GM19351 (cell line): ENCODE measurements at regions not wholly inside any gene's neighbourhood (a gene's known extent, or its start where the extent isn't known, plus 50 kb on each side); places are given as distances from the start of the nearest gene placed in this dataset.

Experiments used
- ATAC-seq: cut with Tn5 transposase; IDR thresholded peaks from one replicate; pipeline ENCODE4 v1.9.1; 2021; ENCODE audit warnings: mild to moderate bottlenecking, moderate library complexity; ENCODE audit not compliant: unreplicated experiment

GRCh38 chr13:38518328-38518727, 168.5 kb upstream of the FREM2 start:
- no peak for ATAC-seq

DNA sequence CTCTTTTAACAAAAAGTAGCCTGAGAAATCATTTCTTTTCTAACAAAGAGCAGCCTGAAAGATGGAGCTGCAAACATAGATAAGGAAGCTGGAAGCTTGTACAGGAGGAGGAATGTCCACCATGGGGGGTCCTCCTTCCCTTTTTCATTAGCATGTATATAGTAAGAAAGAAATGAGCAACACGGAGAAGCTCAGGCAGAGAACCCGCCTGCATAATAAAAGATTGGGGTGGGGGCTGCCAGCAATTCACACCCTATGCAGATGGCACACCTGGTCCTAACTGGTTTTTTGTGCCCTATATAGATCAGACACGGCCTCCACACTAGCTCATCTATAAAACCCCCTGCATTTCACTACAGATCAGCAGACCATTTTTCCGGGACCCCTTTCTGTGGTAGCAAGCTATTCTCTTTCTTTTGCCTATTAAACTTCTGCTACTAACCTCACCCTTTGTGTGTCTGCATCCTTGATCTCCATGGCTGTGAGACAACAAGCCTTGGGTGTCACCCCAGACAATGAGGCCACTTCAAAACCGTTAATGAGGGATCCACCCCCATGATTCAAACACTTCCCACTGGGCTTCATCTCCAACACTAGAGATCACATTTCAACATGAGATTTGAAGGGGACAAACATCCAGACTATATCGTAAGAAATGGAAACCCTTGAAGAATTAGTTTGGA, 167.5 kb upstream of the FREM2 start:
- ATAC-seq, result no peak

- no peak for ATAC-seq
These were observed 166.8 kb upstream of the FREM2 start for GRCh38 chr13:38520041-38520440.

- ATAC-seq, result no peak
These were observed 159.7 kb upstream of the FREM2 start for GRCh38 chr13:38527140-38527539.

DNA sequence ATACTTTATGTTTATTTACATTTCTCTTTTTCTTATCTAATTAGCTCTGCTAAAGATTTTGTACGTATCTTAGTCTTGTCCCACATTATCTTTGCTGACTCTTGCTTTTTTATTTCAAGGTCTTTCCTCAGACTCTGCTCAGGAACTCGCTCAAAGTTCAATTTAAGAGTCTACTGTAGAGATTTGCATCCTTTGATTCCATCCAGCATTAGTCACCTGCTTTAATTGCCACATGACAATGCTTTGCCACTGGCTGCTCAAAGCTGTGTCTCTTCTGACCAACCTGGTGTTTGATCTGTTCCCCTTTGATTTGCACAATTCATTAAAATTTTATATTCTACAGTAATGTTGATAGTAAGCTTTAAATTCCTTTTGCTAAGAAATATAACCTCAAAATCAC, 157.9 kb upstream of the FREM2 start:
- ATAC-seq, result no peak

DNA sequence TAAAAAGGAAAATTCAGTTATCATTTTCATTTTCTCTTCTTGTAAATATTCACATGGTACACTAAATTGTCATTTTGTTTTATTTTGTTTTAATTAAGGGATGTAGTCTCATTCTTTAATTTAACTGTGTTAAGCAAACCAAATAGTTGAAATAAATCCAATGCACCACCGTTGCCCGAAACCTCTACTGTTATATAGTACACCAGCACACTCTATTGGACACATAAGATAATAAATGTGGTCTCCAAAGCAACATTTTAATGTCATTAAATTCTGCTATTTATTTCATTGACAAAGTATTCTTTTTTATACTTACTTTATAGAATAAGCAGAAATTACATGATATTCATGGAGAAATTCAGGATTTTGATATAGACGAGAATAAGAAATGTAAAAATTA, 156.4 kb upstream of the FREM2 start:
- no peak for ATAC-seq

DNA sequence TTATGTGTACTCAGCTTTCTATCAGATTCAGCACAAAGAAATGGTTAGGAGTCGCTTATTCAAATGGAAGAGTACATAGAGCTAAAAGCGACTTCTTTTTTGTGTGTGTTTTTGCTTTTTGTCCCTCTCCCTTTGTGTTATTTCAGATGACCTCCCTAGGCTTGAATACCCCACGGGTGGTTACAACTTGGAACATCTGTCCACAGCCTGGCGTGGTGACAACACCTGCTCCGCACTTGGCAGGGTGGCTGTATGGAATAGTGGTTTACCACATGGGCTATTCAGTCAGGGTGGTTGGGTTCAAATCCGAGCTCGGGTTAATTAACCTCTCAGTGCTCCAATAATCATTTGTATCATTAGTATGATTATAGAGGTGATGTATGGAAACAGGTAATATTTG, 151.6 kb upstream of the FREM2 start:
- no peak for ATAC-seq

DNA sequence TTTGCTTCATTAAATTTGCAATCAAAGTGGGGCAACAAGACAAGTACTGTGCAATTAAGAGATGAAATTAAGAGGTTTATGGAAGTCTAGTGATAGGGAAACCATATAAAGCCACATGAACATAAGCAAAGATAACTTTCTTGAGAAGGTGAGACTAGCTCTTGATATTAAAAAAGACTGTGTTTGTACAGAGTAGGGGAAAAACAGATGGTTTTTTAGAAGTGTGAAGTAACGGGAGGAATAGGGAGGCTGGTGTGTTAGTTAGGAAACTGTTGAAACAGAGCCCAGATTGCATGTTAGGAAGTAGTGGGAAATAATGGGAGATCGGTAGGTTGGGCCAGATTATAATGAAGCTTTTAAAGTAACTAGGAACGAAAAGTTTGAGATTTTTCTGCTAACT, 149.8 kb upstream of the FREM2 start:
- no peak for ATAC-seq

DNA sequence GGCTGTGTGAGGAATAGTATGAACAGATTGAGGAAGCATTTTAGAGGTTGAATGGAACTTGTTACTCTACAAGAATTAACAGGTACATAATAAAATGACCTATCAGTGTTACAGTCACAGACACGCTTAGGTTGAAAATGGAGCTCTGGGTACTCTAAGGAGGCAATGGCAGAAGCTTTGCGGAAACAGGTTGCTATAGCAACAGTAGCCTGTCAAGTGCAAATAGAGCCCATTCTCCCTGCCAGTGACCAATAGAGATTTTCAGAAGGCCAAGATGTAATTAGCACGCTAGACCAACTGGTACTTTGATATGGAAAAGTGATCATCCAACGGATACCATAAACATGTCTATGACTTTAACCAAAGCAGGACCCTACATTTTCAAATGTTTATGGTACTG, 148.5 kb upstream of the FREM2 start:
- no peak for ATAC-seq

DNA sequence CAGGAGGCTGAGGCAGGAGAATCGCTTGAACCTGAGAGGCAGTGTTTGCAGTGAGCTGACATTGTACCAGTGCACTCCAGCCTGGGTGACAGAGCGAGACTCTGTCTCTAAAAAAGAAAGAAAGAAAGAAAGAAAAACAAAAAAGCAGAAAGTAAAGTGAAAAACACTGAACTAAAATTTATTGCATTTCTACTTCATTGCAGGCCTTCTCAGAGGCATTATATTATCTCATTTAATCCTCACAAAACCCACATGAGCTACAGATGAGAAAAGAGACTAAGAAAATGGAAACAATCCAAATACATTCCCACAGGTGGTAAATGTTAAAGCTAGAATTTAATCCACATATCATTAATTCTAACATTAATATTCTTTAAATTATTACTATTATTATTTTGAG, 147.2 kb upstream of the FREM2 start:
- no peak for ATAC-seq

DNA sequence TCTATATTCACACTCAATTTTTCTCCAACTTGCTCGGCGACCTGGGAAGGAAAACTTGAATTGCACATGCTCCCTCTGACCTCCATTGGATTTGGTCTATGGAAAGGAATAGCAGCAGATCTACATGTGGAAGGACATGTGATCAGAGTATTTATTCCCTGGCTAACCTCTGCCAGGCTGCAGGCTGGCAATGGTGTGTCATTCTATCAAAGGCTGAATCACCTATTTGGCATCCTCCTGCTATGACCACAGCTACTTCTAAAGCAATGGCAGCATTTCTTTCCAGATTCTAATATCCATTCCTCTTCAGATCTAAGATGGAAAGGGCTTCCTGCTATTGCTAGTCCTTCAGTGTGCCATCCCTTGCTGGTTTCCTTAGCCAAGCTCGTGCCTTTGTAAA, 144.3 kb upstream of the FREM2 start:
- no peak for ATAC-seq

GRCh38 chr13:38543561-38543960, 143.3 kb upstream of the FREM2 start:
- ATAC-seq, result no peak

GRCh38 chr13:38563739-38564138, 123.1 kb upstream of the FREM2 start:
- ATAC-seq, result no peak

- ATAC-seq, result no peak
These were observed 122.4 kb upstream of the FREM2 start for GRCh38 chr13:38564256-38565150.

DNA sequence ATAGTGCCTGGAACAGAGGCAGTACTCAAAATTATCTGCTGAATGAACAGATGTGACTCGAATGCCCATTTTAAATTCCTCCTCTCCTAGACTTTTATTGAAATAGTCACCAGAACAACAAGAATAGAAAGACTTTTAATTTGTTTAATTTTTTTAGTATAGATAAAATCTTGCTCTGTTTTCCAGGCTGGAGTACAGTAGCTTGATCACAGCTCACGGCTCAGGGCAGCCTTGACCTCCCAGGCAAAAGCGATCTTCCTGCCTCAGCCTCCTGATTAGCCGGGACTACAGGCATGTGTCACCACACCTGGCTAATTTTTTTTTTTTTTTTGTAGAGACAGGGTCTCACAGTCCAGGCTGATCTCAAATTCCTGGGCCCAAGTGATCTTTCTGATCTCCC, 120.9 kb upstream of the FREM2 start:
- no peak for ATAC-seq

GRCh38 chr13:38566519-38566918, 120.4 kb upstream of the FREM2 start:
- no peak for ATAC-seq

- ATAC-seq, result no peak
These were observed 116.2 kb upstream of the FREM2 start for GRCh38 chr13:38570706-38571105.

DNA sequence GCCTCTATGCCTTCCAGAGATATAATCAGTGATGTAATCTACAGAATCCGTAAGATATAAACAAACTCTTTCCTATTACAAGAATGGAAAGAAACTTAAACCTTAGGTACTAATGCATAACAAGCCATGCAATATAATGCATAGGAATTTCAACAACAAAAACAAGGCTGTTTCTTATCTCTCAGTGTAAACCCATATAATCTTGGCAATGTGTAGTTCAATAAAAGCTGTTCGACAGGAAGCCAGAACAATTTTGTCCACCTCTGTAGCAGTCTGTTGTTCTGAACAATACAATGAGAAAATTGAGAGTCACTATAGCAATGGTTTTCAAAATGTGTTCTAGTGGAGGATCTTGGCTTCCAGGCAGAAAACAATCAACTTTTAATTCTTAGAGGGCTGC, 111.5 kb upstream of the FREM2 start:
- no peak for ATAC-seq

DNA sequence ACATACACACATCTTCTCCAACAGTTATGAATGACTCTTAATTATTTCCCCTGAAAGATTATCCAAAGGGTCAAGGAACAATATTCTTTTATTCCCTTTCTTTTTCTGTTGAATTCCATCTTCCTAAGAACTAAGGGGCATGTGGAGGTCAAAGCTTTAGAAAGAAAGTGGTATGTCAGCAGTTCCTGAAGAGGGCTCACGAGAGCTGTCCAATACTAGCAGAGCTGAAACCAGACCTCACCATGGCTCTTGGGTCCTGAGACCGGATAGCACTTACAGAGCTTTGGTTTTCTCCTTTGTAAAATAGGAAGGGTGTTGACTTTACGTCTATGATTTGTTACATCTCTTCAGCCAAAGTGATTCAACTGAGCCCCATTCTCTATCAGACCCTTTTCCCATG, 109.8 kb upstream of the FREM2 start:
- ATAC-seq, result no peak

DNA sequence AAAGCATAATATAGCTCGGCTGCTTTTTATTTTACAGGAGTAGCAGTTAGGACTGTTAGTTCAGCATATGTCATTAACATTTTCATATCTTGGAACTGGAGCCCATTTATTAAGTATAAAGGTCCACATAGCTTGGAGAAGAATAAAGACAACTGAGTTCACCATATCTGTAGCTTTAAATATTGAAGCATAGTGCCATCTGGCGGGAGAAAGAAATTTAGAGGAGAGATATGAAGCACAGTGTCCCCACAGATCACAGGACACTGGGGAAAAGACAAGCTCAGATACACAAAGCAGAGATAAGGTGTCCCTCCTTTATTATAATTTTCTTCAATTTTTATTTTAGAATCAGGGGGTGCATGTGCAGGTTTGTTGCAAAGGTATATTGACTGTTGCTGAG, 104.7 kb upstream of the FREM2 start:
- ATAC-seq, result peak; percentile 83

DNA sequence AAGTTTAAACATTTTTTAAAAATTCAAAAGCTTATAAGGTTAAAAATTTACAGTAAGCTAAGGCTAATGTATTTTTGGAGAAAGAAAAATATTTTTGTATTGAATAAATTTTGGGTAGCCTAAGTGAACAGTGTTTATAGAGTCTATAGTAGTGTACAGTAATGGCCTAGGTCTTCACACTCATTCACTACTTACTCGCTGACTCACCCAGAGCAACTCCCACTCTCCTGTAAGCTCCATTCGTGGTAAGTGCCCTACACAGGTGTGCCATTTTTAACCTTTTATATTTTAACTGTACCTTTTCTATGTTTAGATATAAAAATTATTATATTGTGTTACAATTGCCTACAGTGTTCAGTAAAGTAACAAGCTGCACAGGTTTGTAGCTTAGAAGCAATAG, 96.6 kb upstream of the FREM2 start:
- ATAC-seq, result no peak

GRCh38 chr13:38590796-38591507, 95.9 kb upstream of the FREM2 start:
- ATAC-seq, result no peak
